Vagina (tissue), 2 donors: ENCODE measurements at regions not wholly inside any gene's neighbourhood (a gene's known extent, or its start where the extent isn't known, plus 50 kb on each side); places are given as distances from the start of the nearest gene placed in this dataset.

ENCODE experiments used
- DNase-seq, 2 donors: peaks; one replicate each; pipeline ENCODE4 v3.0.0-alpha.2; 2017; ENCODE audit errors: extremely low spot score in 2 of 2
- H3K27ac ChIP-seq: fragments of 200-600 bp; sonication (generic); one replicate; pipeline ENCODE4 v1.5.1; 2019
- H3K27me3 ChIP-seq: fragments of 200-600 bp; sonication (generic); one replicate; pipeline ENCODE4 v1.5.1; 2019
- H3K36me3 ChIP-seq, 2 donors: fragments of 200-600 bp; sonication (generic); one replicate each; pipeline ENCODE4 v1.5.1; 2017 to 2019
- H3K4me1 ChIP-seq: fragments of 200-600 bp; sonication (generic); one replicate; pipeline ENCODE4 v1.5.1; 2019
- H3K4me3 ChIP-seq, 2 donors: fragments of 200-600 bp; sonication (generic); 1 replicate in 1 of 2; 2 replicates in 1 of 2; pipeline ENCODE4 v1.5.1; 2016 to 2019
- H3K9me3 ChIP-seq: fragments of 200-600 bp; sonication (generic); one replicate; pipeline ENCODE4 v1.5.1; 2019
- CTCF ChIP-seq, 3 experiments: fragments of 450-650 bp in 2 of 3; fragments of 200-600 bp in 1 of 3; sonication (generic) in 1 of 3; IDR thresholded peaks; one replicate each; pipeline ENCODE4 v1.5.1; 2017 to 2019; ENCODE audit warnings: antibody characterized with exemption in 3 of 3, mild to moderate bottlenecking in 2 of 3, moderate library complexity in 2 of 3
- POLR2A ChIP-seq, 2 donors: fragments of 450-650 bp; IDR thresholded peaks; one replicate each; pipeline ENCODE4 v1.6.1; 2017; ENCODE audit warnings: antibody characterized with exemption in 2 of 2, mild to moderate bottlenecking in 2 of 2, moderate library complexity in 2 of 2
- POLR2AphosphoS5 ChIP-seq, 2 donors: sonication (generic); formaldehyde crosslinking; IDR thresholded peaks; one replicate each; pipeline ENCODE4 v1.9.0; 2017; ENCODE audit warnings: antibody characterized with exemption in 2 of 2, mild to moderate bottlenecking in 2 of 2, low read depth in 1 of 2; ENCODE audit not compliant: insufficient read depth in 1 of 2
- intact Hi-C: fragments of 100-400 bp; cut with DNase I; formaldehyde crosslinking; loops from one replicate; pipeline ENCODE4 v1.15.1; 2023

- DNase-seq, result no peak
- H3K4me3 ChIP-seq, result no peak overlapping the region
- H3K27me3 ChIP-seq, result no peaks in the 10 kb centered on the region
- TF ChIP-seq POLR2AphosphoS5 (IDR thresholded peaks at IDR 0.05; ENCODE audit: insufficient read depth in 1 of 2, low read depth in 1 of 2) (no peak), CTCF (IDR thresholded peaks at IDR 0.05) (no peak), POLR2A (IDR thresholded peaks at IDR 0.05) (no peak)
- no peaks in the 10 kb centered on the region for H3K9me3 ChIP-seq
- no peak overlapping the region for H3K27ac ChIP-seq
- no peaks in the 10 kb centered on the region for H3K4me1 ChIP-seq
- intact Hi-C loops, result no loop called here
- H3K36me3 ChIP-seq, result no peaks in the 10 kb centered on the region
Measured at GRCh38 chr12:84756961-84757360, 155.6 kb downstream of the SLC6A15 start.

- H3K27ac ChIP-seq, result no peak overlapping the region
- TF ChIP-seq POLR2A (IDR thresholded peaks at IDR 0.05) (no peak), CTCF (IDR thresholded peaks at IDR 0.05) (no peak), POLR2AphosphoS5 (IDR thresholded peaks at IDR 0.05; ENCODE audit: insufficient read depth in 1 of 2, low read depth in 1 of 2) (no peak)
- H3K27me3 ChIP-seq, result no peaks in the 10 kb centered on the region
- intact Hi-C loops, result no loop called here
- H3K9me3 ChIP-seq, result no peaks in the 10 kb centered on the region
- no peak overlapping the region for H3K4me3 ChIP-seq
- no peaks in the 10 kb centered on the region for H3K4me1 ChIP-seq
- H3K36me3 ChIP-seq, result no peaks in the 10 kb centered on the region
- no peak for DNase-seq
Measured at GRCh38 chr12:84745127-84745526, 167.5 kb downstream of the SLC6A15 start.

GRCh38 chr12:84741692-84742091 is 170.9 kb downstream of the SLC6A15 start:
- Histone ChIP-seq H3K27me3 (no peaks in the 10 kb centered on the region), H3K27ac (no peak overlapping the region), H3K9me3 (no peaks in the 10 kb centered on the region), H3K4me1 (peaks cover 13% of the 10 kb centered on the region), H3K4me3 (no peak overlapping the region), H3K36me3 (no peaks in the 10 kb centered on the region)
- TF ChIP-seq POLR2A (IDR thresholded peaks at IDR 0.05) (no peak), POLR2AphosphoS5 (IDR thresholded peaks at IDR 0.05; ENCODE audit: insufficient read depth in 1 of 2, low read depth in 1 of 2) (no peak), CTCF (IDR thresholded peaks at IDR 0.05) (no peak)
- intact Hi-C loops, result no loop called here
- DNase-seq, result no peak

- no peak overlapping the region for H3K4me3 ChIP-seq
- peaks cover 13% of the 10 kb centered on the region for H3K4me1 ChIP-seq
- TF ChIP-seq POLR2A (IDR thresholded peaks at IDR 0.05), result no peak
- TF ChIP-seq POLR2AphosphoS5 (IDR thresholded peaks at IDR 0.05; ENCODE audit: insufficient read depth in 1 of 2, low read depth in 1 of 2), result no peak
- TF ChIP-seq CTCF (IDR thresholded peaks at IDR 0.05), result no peak
- DNase-seq, result no peak
- no peaks in the 10 kb centered on the region for H3K9me3 ChIP-seq
- intact Hi-C loops, result no loop called here
- H3K27ac ChIP-seq, result no peak overlapping the region
- no peaks in the 10 kb centered on the region for H3K27me3 ChIP-seq
- no peaks in the 10 kb centered on the region for H3K36me3 ChIP-seq
Measured at GRCh38 chr12:84741031-84741430, 171.6 kb downstream of the SLC6A15 start.

GRCh38 chr12:84740602-84741001 is 172.0 kb downstream of the SLC6A15 start:
- DNase-seq, result no peak
- Histone ChIP-seq H3K27me3 (no peaks in the 10 kb centered on the region), H3K36me3 (no peaks in the 10 kb centered on the region), H3K4me3 (no peak overlapping the region), H3K27ac (no peak overlapping the region), H3K9me3 (no peaks in the 10 kb centered on the region), H3K4me1 (peaks cover 13% of the 10 kb centered on the region)
- TF ChIP-seq POLR2A (IDR thresholded peaks at IDR 0.05) (no peak), CTCF (IDR thresholded peaks at IDR 0.05) (no peak), POLR2AphosphoS5 (IDR thresholded peaks at IDR 0.05; ENCODE audit: insufficient read depth in 1 of 2, low read depth in 1 of 2) (no peak)
- intact Hi-C loops, result no loop called here
